ENCODE measurements at regions not wholly inside any gene's neighbourhood (a gene's known extent, or its start where the extent isn't known, plus 50 kb on each side); places are given as distances from the start of the nearest gene placed in this dataset.

GRCh38 chr22:26853071-26853470, 195.7 kb downstream of the MIAT start:
- no peaks in the 10 kb centered on the region for H4K20me1 ChIP-seq (ENCODE audit: insufficient read depth, low read length)
- no peak overlapping the region for H3K27ac Mint-ChIP-seq (ENCODE audit: unreplicated experiment)
- H3K4me3 ChIP-seq (ENCODE audit: insufficient read depth, low read depth, low read length), result no peak overlapping the region
- H3K9me3 Mint-ChIP-seq (ENCODE audit: unreplicated experiment), result no peaks in the 10 kb centered on the region
- no peak overlapping the region for H3K4me3 Mint-ChIP-seq (ENCODE audit: unreplicated experiment)
- peaks cover 10% of the 10 kb centered on the region for H3K27me3 Mint-ChIP-seq (ENCODE audit: low read depth, unreplicated experiment)
- peaks cover 10% of the 10 kb centered on the region for H3K4me1 Mint-ChIP-seq (ENCODE audit: low read depth, unreplicated experiment)
- H3K9ac ChIP-seq (ENCODE audit: low read length), result no peak overlapping the region
- DNase-seq (ENCODE audit: low read depth) (no peak), FAIRE-seq (no peak)
- no peaks in the 10 kb centered on the region for H3K9me3 ChIP-seq (ENCODE audit: insufficient read depth, low read depth, low read length)
- no peak overlapping the region for H2AFZ ChIP-seq (ENCODE audit: low read depth, low read length)
- no peak for TF ChIP-seq EZH2 (IDR thresholded peaks at IDR 0.05; ENCODE audit: insufficient read depth, low read length)
- no peak for TF ChIP-seq CTCF (IDR thresholded peaks at IDR 0.05; ENCODE audit: insufficient read depth, low read depth, low read length)
- H3K27ac ChIP-seq (ENCODE audit: low read depth, low read length), result no peak overlapping the region
- H3K4me2 ChIP-seq (ENCODE audit: low read length), result no peak overlapping the region
- H3K36me3 Mint-ChIP-seq (ENCODE audit: low read depth, unreplicated experiment), result no peaks in the 10 kb centered on the region
- no peaks in the 10 kb centered on the region for H3K36me3 ChIP-seq (ENCODE audit: insufficient read depth, low read length)
- no peaks in the 10 kb centered on the region for H3K79me2 ChIP-seq (ENCODE audit: insufficient read depth, low read length)
- H3K4me1 ChIP-seq (ENCODE audit: insufficient read depth, low read length), result peaks cover 8% of the 10 kb centered on the region
- H3K27me3 ChIP-seq (ENCODE audit: insufficient read depth, low read length), result peaks cover 4% of the 10 kb centered on the region

- Histone ChIP-seq H3K27me3 (ENCODE audit: insufficient read depth, low read length) (peaks cover 4% of the 10 kb centered on the region), H3K79me2 (ENCODE audit: insufficient read depth, low read length) (no peaks in the 10 kb centered on the region), H3K4me1 (ENCODE audit: insufficient read depth, low read length) (peaks cover 4% of the 10 kb centered on the region), H3K9me3 (ENCODE audit: insufficient read depth, low read depth, low read length) (no peaks in the 10 kb centered on the region), H3K36me3 (ENCODE audit: insufficient read depth, low read length) (no peaks in the 10 kb centered on the region), H3K27ac (ENCODE audit: low read depth, low read length) (no peak overlapping the region), H4K20me1 (ENCODE audit: insufficient read depth, low read length) (no peaks in the 10 kb centered on the region), H3K4me2 (ENCODE audit: low read length) (no peak overlapping the region), H2AFZ (ENCODE audit: low read depth, low read length) (no peak overlapping the region), H3K9ac (ENCODE audit: low read length) (no peak overlapping the region), H3K4me3 (ENCODE audit: insufficient read depth, low read depth, low read length) (no peak overlapping the region)
- no peak for TF ChIP-seq EZH2 (IDR thresholded peaks at IDR 0.05; ENCODE audit: insufficient read depth, low read length)
- no peak for TF ChIP-seq CTCF (IDR thresholded peaks at IDR 0.05; ENCODE audit: insufficient read depth, low read depth, low read length)
- Mint-ChIP-seq H3K27me3 (ENCODE audit: low read depth, unreplicated experiment) (peaks cover 10% of the 10 kb centered on the region), H3K36me3 (ENCODE audit: low read depth, unreplicated experiment) (no peaks in the 10 kb centered on the region), H3K9me3 (ENCODE audit: unreplicated experiment) (no peaks in the 10 kb centered on the region), H3K4me1 (ENCODE audit: low read depth, unreplicated experiment) (peaks cover 7% of the 10 kb centered on the region), H3K4me3 (ENCODE audit: unreplicated experiment) (no peak overlapping the region), H3K27ac (ENCODE audit: unreplicated experiment) (no peak overlapping the region)
- DNase-seq (ENCODE audit: low read depth) (no peak), FAIRE-seq (no peak)
Observed at GRCh38 chr22:26853495-26853894, 196.1 kb downstream of the MIAT start.

GRCh38 chr22:26857169-26857568, 199.8 kb downstream of the MIAT start:
- Mint-ChIP-seq H3K27me3 (ENCODE audit: low read depth, unreplicated experiment) (peaks cover 6% of the 10 kb centered on the region), H3K36me3 (ENCODE audit: low read depth, unreplicated experiment) (no peaks in the 10 kb centered on the region), H3K4me3 (ENCODE audit: unreplicated experiment) (no peak overlapping the region), H3K9me3 (ENCODE audit: unreplicated experiment) (peaks cover 4% of the 10 kb centered on the region), H3K27ac (ENCODE audit: unreplicated experiment) (no peak overlapping the region), H3K4me1 (ENCODE audit: low read depth, unreplicated experiment) (no peaks in the 10 kb centered on the region)
- peaks cover 4% of the 10 kb centered on the region for H3K27me3 ChIP-seq (ENCODE audit: insufficient read depth, low read length)
- no peak overlapping the region for H3K27ac ChIP-seq (ENCODE audit: low read depth, low read length)
- no peaks in the 10 kb centered on the region for H3K79me2 ChIP-seq (ENCODE audit: insufficient read depth, low read length)
- no peak for FAIRE-seq
- H3K4me3 ChIP-seq (ENCODE audit: insufficient read depth, low read depth, low read length), result no peak overlapping the region
- H2AFZ ChIP-seq (ENCODE audit: low read depth, low read length), result no peak overlapping the region
- no peak for DNase-seq (ENCODE audit: low read depth)
- H3K9me3 ChIP-seq (ENCODE audit: insufficient read depth, low read depth, low read length), result no peaks in the 10 kb centered on the region
- H3K4me2 ChIP-seq (ENCODE audit: low read length), result no peak overlapping the region
- no peak for TF ChIP-seq EZH2 (IDR thresholded peaks at IDR 0.05; ENCODE audit: insufficient read depth, low read length)
- no peak for TF ChIP-seq CTCF (IDR thresholded peaks at IDR 0.05; ENCODE audit: insufficient read depth, low read depth, low read length)
- no peaks in the 10 kb centered on the region for H4K20me1 ChIP-seq (ENCODE audit: insufficient read depth, low read length)
- no peaks in the 10 kb centered on the region for H3K4me1 ChIP-seq (ENCODE audit: insufficient read depth, low read length)
- H3K36me3 ChIP-seq (ENCODE audit: insufficient read depth, low read length), result no peaks in the 10 kb centered on the region
- no peak overlapping the region for H3K9ac ChIP-seq (ENCODE audit: low read length)

Measured in astrocyte (in vitro differentiated cells and primary cell).